ELF-1 (cell line): ENCODE measurements at regions not wholly inside any gene's neighbourhood (a gene's known extent, or its start where the extent isn't known, plus 50 kb on each side); places are given as distances from the start of the nearest gene placed in this dataset.
"Not testable (repeated sequence)": the region's sequence is repeated elsewhere in the genome, so short reads cannot be mapped to it uniquely, and the experiment has no call there.

Experiments
- DNase-seq: peaks from one replicate; pipeline ENCODE4 v3.0.0-alpha.2; 2016; ENCODE audit warnings: low read depth, low spot score

GRCh38 chr6:105882121-105882803 is 203.9 kb upstream of the PRDM1 start:
- DNase-seq: no peak

- no peak for DNase-seq
Observed at GRCh38 chr6:105881608-105882007, 204.5 kb upstream of the PRDM1 start.

GRCh38 chr6:105880030-105880492 is 206.1 kb upstream of the PRDM1 start:
- no peak for DNase-seq

GRCh38 chr6:105879146-105879545 is 207.0 kb upstream of the PRDM1 start:
- DNase-seq: no peak

- DNase-seq: no peak
Observed at GRCh38 chr6:105875974-105876640, 210.0 kb upstream of the PRDM1 start.

- DNase-seq: peak; percentile 25
Observed at GRCh38 chr6:105874835-105875626, 211.1 kb upstream of the PRDM1 start.

- DNase-seq: no peak
Observed at GRCh38 chr6:105873799-105874198, 212.3 kb upstream of the PRDM1 start.

GRCh38 chr6:105873211-105873704 is 212.9 kb upstream of the PRDM1 start:
- no peak for DNase-seq

- no peak for DNase-seq
Observed at GRCh38 chr6:105872249-105872648, 213.9 kb upstream of the PRDM1 start.

GRCh38 chr6:105871542-105871941 is 214.6 kb upstream of the PRDM1 start:
- no peak for DNase-seq

GRCh38 chr6:105869835-105870440 is 216.2 kb upstream of the PRDM1 start:
- DNase-seq: no peak

- DNase-seq: no peak
Observed at GRCh38 chr6:105868823-105869460, 217.2 kb upstream of the PRDM1 start.

GRCh38 chr6:105867821-105868220 is 218.3 kb upstream of the PRDM1 start:
- no peak for DNase-seq

- DNase-seq: no peak
Observed at GRCh38 chr6:105867277-105867676, 218.9 kb upstream of the PRDM1 start.

GRCh38 chr6:105862936-105863607 is 223.1 kb upstream of the PRDM1 start:
- DNase-seq: no peak

- not testable (repeated sequence) for DNase-seq
Observed at GRCh38 chr6:105860927-105861326, 225.2 kb upstream of the PRDM1 start.

- no peak for DNase-seq
Observed at GRCh38 chr6:105859457-105859856, 226.7 kb upstream of the PRDM1 start.

- not testable (repeated sequence) for DNase-seq
Observed at GRCh38 chr6:105858639-105859038, 227.5 kb upstream of the PRDM1 start.

GRCh38 chr6:105855433-105855832 is 230.7 kb upstream of the PRDM1 start:
- DNase-seq: no peak

- not testable (repeated sequence) for DNase-seq
Observed at GRCh38 chr6:105853979-105854378, 232.2 kb upstream of the PRDM1 start.

GRCh38 chr6:105851606-105852005 is 234.5 kb upstream of the PRDM1 start:
- DNase-seq: no peak
